Kidney epithelial cell (primary cell): ENCODE measurements at regions not wholly inside any gene's neighbourhood (a gene's known extent, or its start where the extent isn't known, plus 50 kb on each side); places are given as distances from the start of the nearest gene placed in this dataset.

Experiments
- DNase-seq: peaks from one replicate; pipeline ENCODE4 v3.0.0-alpha.2; 2010; ENCODE audit warnings: low read depth
- H3K27me3 ChIP-seq: 2 replicates; pipeline ENCODE4 v1.6.0; 2011; ENCODE audit warnings: low read length; ENCODE audit not compliant: control insufficient read depth, insufficient read depth
- H3K36me3 ChIP-seq: 2 replicates; pipeline ENCODE4 v1.5.1; 2011; ENCODE audit warnings: low read length; ENCODE audit not compliant: control insufficient read depth, insufficient read depth
- H3K4me3 ChIP-seq: 2 replicates; pipeline ENCODE4 v1.5.1; 2011; ENCODE audit warnings: low read depth, mild to moderate bottlenecking, control low read depth, low read length
- CTCF ChIP-seq: IDR thresholded peaks from 2 replicates; pipeline ENCODE4 v1.5.1; 2011; ENCODE audit warnings: mild to moderate bottlenecking, moderate library complexity, low read length, control low read depth, inconsistent platforms; ENCODE audit not compliant: insufficient read depth, poor library complexity, severe bottlenecking

GRCh38 chr5:2049876-2050275 is 167.2 kb upstream of the IRX4 start:
- H3K4me3 ChIP-seq: no peak overlapping the region
- no peaks in the 10 kb centered on the region for H3K27me3 ChIP-seq
- no peak for DNase-seq
- H3K36me3 ChIP-seq: no peaks in the 10 kb centered on the region
- no peak for TF ChIP-seq CTCF

GRCh38 chr5:2048664-2049063 is 165.9 kb upstream of the IRX4 start:
- no peaks in the 10 kb centered on the region for H3K27me3 ChIP-seq
- TF ChIP-seq CTCF: no peak
- H3K36me3 ChIP-seq: no peaks in the 10 kb centered on the region
- no peak overlapping the region for H3K4me3 ChIP-seq
- no peak for DNase-seq

GRCh38 chr5:2047341-2047927 is 164.7 kb upstream of the IRX4 start:
- no peak for TF ChIP-seq CTCF
- H3K27me3 ChIP-seq: no peaks in the 10 kb centered on the region
- no peak for DNase-seq
- H3K36me3 ChIP-seq: no peaks in the 10 kb centered on the region
- no peak overlapping the region for H3K4me3 ChIP-seq

- DNase-seq: no peak
- no peak overlapping the region for H3K4me3 ChIP-seq
Measured at GRCh38 chr5:2044041-2044440, 161.3 kb upstream of the IRX4 start.

GRCh38 chr5:2039180-2039531 is 156.4 kb upstream of the IRX4 start:
- no peak for DNase-seq
- Histone ChIP-seq H3K36me3 (no peaks in the 10 kb centered on the region), H3K4me3 (no peak overlapping the region), H3K27me3 (peaks cover 9% of the 10 kb centered on the region)
- TF ChIP-seq CTCF: no peak

More at GRCh38 chr5:2044041-2044440, 161.3 kb upstream of the IRX4 start:
- no peaks in the 10 kb centered on the region for H3K27me3 ChIP-seq
- TF ChIP-seq CTCF: no peak
- no peaks in the 10 kb centered on the region for H3K36me3 ChIP-seq
